PC-3 (cell line): ENCODE measurements at regions not wholly inside any gene's neighbourhood (a gene's known extent, or its start where the extent isn't known, plus 50 kb on each side); places are given as distances from the start of the nearest gene placed in this dataset.

ENCODE experiments used
- CTCF ChIP-seq: fragments of 300-600 bp; sonication (generic); conservative IDR thresholded peaks from 2 replicates; pipeline ENCODE4 v1.5.1; 2017; ENCODE audit warnings: antibody characterized with exemption, low read depth, mild to moderate bottlenecking, low read length
- EZH2 ChIP-seq: fragments of 300-600 bp; sonication (generic); IDR thresholded peaks from one replicate; pipeline ENCODE4 v1.6.1; 2017; ENCODE audit warnings: antibody characterized with exemption, mild to moderate bottlenecking, low read length; ENCODE audit not compliant: unreplicated experiment
- EZH2phosphoT487 ChIP-seq: fragments of 300-600 bp; sonication (generic); IDR thresholded peaks from 2 replicates; pipeline ENCODE4 v1.6.1; 2018; ENCODE audit warnings: mild to moderate bottlenecking, antibody characterized with exemption, low read length, borderline replicate concordance

GRCh38 chr6:1491591-1492319 is 102.4 kb downstream of the FOXF2 start:
- no peak for TF ChIP-seq CTCF
- no peak for TF ChIP-seq EZH2
- no peak for TF ChIP-seq EZH2phosphoT487
